Hematopoietic multipotent progenitor cell treated with erythropoietin and hydrocortisone succinate and interleukin-3 and kit ligand, for 6 days (in vitro differentiated cells): ENCODE measurements at regions not wholly inside any gene's neighbourhood (a gene's known extent, or its start where the extent isn't known, plus 50 kb on each side); places are given as distances from the start of the nearest gene placed in this dataset.
A peak's percentile ranks its signal among the peaks of the same experiment; 100 is the strongest.

Source experiments
- DNase-seq: peaks from one replicate; pipeline ENCODE4 v3.0.0-alpha.2; 2015

GRCh38 chrX:40303256-40304077 lies 205.7 kb upstream of the BCOR start:
- DNase-seq, result no peak

DNA sequence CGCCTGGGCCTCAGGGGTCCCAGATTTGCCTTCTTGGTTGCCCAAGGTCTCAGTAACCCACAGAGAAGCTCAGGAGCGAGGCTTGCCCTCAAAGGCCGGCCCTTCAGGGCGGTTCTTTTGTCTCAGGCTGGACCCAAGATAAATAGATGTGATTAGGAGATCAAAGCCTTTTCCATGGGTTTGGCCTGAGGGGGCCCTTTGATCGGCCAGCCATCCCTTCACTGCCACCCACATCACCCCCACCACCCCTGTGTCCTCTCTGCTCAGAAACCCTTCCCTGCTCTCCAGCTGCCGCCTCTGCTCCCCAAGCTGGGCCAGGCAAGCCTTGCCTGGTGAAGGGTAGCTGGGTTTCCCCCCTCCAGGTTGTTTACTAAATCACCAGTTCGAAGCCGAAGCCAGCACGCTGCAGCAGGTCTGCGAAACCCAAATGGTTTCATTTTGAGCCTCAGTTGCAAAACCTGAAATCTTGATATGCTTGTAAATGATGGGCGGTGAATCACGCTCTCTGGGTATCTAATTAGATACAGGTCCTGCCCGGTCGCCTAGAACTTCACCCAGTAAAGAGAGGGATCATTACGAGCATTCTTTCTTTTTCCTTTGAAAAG lies 202.6 kb upstream of the BCOR start:
- DNase-seq, result no peak

DNA sequence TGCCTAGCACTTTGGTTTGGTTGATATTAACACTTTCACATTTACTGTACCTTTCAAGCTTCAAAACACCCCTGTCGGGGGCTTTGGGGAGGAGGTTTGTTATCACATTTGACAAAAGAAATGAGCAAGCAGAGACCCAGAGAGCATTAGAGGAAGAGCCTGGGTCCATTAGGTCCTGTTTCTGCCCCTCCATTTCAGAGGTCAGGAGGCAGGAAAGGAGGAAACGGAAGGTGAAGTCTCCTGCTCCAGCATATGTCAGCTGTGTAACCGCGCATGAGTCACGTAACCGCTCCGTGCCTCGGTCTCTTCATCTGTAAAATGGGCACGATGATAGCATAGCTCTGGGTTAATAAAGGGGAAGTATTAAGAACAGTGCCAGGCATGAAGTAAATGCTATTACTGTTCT lies 201.9 kb upstream of the BCOR start:
- no peak for DNase-seq

DNA sequence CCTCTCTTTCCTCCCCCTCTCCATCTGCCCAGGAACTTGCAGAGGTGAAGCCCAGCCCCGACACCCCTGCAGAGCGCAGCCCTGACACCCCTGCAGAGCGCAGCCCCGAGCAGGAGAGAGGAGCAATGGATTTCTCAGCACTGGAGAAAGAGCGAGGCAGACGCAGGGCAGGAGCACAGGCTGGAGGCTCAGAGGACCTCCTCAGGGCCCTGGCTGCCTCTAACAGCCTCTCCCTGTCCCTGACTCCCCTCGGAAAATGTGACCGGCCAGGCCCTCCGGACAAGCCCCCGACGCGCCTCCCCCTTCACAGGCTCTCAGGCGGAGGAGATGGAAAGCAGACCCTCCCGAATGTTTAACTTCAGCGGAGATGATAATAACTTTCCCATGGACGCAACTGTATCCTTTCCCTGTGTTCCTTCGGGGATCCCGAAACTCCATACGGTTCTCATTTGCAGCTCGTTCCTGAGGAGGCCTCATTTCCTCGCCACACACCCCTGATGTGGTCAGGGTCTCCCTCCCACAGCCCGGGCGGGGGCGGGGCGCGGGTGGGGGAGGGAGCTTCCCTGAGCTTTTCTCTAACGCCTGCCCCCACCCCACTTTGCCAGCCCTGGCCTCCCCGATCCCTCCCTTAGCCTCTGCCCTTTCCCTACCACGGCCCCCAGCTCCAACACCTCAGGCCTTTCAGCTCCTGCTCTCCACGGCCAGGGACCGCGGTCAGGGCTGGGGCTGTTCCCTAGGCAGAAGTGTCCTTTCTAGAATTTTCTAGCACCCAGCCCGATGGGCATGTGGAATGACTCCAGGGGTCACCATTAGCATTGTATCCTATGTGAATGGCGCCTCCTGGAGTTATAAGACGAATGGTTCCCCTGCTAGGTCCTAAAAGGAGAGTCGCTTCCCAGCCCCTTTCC lies 201.1 kb upstream of the BCOR start:
- peak; percentile 35 for DNase-seq

GRCh38 chrX:40298069-40298468 lies 200.3 kb upstream of the BCOR start:
- DNase-seq, result no peak

GRCh38 chrX:40291553-40291952 lies 193.8 kb upstream of the BCOR start:
- DNase-seq, result no peak

DNA sequence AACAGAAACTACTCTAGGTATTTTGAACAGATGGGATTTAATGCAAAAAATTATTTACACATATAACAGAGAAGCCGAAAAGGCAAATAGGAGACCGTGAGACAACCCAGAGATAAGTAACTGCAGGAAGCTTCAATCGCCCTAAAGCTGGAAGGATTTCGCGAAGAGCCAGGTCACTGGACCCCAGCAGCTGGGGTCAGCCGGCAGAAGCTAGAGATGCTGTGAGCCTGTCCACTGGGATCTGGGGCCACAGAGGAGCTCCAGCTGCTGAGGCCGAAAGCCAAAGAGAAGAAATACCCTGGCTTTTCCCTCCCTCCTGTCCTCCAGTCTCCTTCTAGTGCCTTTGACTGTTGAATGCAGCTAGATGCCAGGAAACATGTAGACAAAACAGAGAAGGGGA lies 192.8 kb upstream of the BCOR start:
- no peak for DNase-seq

- DNase-seq, result no peak
Observed at GRCh38 chrX:40285876-40286275, 188.1 kb upstream of the BCOR start.

GRCh38 chrX:40284852-40285251 lies 187.1 kb upstream of the BCOR start:
- no peak for DNase-seq

- no peak for DNase-seq
Observed at GRCh38 chrX:40283981-40284380, 186.2 kb upstream of the BCOR start.

DNA sequence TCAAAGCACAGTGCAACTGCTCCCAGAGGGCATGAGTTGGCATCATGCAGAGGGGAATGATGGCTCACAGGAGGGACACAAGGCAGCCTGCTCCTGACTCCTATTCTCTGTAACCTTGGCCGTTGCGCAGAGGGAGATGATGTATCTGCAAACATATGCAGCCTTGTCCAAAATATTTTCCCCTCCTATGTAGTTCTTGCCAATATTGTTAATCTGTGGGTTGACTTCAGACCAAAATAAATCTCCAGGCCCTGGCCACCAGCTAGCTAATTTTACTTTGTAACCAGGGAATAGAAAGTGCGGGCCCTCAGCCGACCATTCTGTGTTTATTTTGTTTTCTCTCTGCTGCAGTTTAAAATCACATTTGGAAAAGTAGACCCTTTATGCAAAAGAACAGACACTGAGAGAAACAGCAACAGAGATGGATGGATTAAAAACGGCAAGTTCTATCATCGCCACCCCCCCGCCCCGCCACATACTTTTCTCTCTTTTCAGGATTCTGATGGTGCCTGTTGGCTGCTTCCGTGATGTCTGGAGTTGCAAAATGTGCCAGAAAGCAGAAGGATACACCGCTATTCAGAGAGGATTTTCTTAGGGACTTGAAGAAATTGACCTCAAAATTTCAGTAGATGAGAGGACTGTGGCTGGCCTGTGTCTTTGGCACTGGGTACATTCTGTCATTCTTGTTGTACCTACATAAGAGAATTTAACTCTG lies 185.3 kb upstream of the BCOR start:
- no peak for DNase-seq

DNA sequence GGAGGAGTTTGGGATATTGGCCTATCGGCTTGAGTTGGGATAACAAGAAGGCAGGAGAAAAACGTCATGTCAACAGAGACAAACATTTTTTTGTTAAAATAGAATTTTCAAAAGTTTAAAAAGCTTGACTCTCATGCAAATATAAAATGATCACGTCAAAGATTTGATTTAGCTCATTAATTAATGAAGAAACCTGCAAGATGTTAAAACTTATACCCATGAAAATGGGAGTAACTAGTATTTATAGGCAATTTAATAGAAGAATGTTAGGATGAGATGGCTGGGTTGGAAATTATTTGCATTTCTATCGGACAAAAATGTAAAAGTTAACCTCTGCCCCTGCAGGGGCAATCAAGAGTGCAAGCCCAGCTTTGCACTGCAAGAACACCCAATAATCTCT lies 184.6 kb upstream of the BCOR start:
- no peak for DNase-seq

DNA sequence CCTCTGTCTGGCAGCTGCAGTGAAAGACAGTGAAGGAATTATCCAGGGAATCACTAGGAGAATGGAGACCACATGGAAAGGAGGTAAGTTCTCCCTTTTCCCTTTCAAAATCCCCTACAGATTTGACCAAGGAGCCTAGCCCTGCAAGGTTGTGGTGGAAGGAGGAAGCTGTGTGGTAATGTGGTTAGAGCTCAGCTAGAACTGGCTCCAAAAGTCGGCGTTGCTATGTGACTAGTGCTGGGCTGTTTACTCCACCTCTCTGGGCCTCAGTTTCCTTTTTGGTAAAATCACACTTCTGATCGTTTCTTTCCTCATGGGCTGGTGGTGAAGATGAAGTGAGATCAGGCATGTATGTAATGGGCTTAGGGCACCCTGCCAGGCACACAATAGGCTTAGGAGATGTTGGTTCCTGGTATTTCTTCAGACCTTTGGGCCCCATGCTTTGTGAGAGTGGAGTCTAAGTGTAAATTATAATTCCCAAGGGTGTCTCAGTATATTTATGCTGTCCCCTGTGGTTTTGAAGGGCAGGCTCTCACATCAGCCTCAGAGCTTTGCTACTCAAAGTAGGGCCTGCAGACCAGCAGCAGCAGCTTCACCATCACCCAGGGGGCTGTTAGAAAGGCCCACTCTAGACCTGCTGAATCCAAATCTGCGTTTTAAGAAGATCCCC lies 183.7 kb upstream of the BCOR start:
- peak; percentile 21 for DNase-seq

DNA sequence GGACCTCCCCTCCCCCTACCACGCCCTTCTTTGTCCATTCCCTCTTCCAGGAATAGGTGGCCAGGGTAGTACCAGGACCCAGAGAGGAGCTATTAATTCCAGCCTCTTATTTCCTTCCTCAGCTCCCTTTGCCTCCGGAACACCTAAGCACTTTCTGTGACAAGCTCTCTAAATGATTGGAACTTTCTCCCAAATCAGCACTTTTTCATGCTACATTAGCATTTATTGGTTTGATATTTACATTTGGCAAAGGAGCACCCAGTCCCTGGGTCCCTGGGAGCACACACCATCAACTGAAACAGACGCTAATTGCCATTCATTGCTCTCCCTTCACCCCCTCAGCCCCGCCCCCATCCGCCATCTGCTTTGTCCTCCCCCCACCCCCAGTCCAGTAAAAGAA lies 182.0 kb upstream of the BCOR start:
- no peak for DNase-seq

DNA sequence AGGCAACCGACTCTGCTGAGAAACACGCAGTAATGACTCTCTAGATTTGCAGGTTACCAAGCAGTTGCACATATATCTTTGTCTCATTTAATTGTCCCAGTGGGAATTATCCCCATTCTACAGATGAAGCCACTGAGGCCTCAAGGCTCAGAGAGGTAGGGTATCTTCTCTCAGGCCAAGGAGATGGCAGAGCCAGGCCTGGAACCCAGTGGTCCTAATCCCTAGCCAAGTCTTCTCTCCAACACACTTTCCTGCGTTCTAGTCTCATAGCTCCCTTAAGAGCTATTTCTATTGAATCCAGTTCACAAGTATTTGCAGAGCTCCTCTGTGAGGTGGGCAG lies 181.3 kb upstream of the BCOR start:
- no peak for DNase-seq

- DNase-seq, result no peak
Observed at GRCh38 chrX:40278340-40279090, 180.8 kb upstream of the BCOR start.

DNA sequence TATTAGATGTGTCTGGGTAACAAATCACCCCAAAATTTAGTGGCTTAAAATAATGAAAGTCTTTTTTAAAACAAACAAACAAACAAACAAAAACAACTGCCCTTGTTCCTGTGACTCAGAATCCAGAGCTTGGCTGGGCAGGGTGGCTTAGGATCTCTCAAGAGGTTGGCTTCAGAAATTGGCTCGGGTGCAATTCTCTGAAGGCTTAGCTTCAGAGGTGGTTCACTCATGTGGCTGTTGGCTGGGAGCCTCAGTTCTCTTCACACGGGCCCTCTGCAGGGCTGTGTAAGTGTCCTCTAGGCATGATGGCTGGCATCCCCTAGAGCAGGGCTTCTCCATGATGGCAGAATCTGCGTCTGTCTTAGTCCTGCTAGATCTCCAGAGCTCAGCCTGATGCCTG lies 179.9 kb upstream of the BCOR start:
- no peak for DNase-seq

- peak; percentile 64 for DNase-seq
Observed at GRCh38 chrX:40273356-40274050, 175.7 kb upstream of the BCOR start.

- DNase-seq, result no peak
Observed at GRCh38 chrX:40272776-40273175, 175.0 kb upstream of the BCOR start.

DNA sequence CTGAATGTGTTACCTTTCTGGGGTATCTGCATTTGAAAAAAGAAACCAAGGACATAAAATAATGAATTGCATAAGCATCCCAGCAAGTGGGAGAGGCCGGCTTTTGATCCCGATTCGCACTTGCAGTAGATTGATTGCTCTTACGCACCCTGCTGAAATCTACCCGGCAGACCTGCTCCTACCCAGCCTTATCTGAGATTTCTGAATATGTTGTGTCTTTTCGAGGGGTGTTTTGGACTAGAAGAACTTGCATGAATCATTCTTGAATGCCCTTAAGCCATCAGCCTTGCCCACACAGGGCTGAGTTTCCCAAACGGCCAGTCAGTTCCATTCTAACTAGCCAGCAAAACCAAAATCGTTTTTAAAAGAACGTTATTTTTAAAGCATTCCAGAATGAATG lies 174.4 kb upstream of the BCOR start:
- no peak for DNase-seq

GRCh38 chrX:40268188-40268520 lies 170.4 kb upstream of the BCOR start:
- no peak for DNase-seq
